ENCODE measurements at regions not wholly inside any gene's neighbourhood (a gene's known extent, or its start where the extent isn't known, plus 50 kb on each side); places are given as distances from the start of the nearest gene placed in this dataset.

- DNase-seq = no peak
- Histone ChIP-seq H3K4me3 (no peak overlapping the region), H3K27me3 (replicated peaks in 1 of 7) (no peaks in the 10 kb centered on the region), H3K36me3 (no peaks in the 10 kb centered on the region), H3K9me3 (no peaks in the 10 kb centered on the region), H3K27ac (no peak overlapping the region), H3K4me1 (peaks cover 7 to 35% (median 13%) of the 10 kb centered on the region in 6 donors)
- intact Hi-C loops (cut with DNase I; ENCODE audit: low total_unique reads) = no loop called here
- TF ChIP-seq POLR2A (IDR thresholded peaks at IDR 0.05) = no peak
- no peak for TF ChIP-seq CTCF (IDR thresholded peaks at IDR 0.05 in 8 of 11, conservative IDR thresholded peaks at IDR 0.05 in 3 of 11)
- no peak for TF ChIP-seq POLR2AphosphoS5 (IDR thresholded peaks at IDR 0.05)
Measured at GRCh38 chr13:50690006-50690405, 153.5 kb downstream of the DLEU7 start.

GRCh38 chr13:50691176-50691680 lies 152.3 kb downstream of the DLEU7 start:
- intact Hi-C loops (cut with DNase I; ENCODE audit: low total_unique reads) = no loop called here
- 56 to 79% (median 72%) methylated on average over 3 of the region's 3 CpGs for WGBS, 5 donors
- no peak for DNase-seq
- no peak for TF ChIP-seq POLR2A (IDR thresholded peaks at IDR 0.05)
- TF ChIP-seq CTCF (IDR thresholded peaks at IDR 0.05 in 8 of 11, conservative IDR thresholded peaks at IDR 0.05 in 3 of 11) = no peak
- no peak for TF ChIP-seq POLR2AphosphoS5 (IDR thresholded peaks at IDR 0.05)
- Histone ChIP-seq H3K4me3 (no peak overlapping the region), H3K36me3 (no peaks in the 10 kb centered on the region), H3K9me3 (no peaks in the 10 kb centered on the region), H3K4me1 (peaks cover 0 to 23% (median 3%) of the 10 kb centered on the region in 6 donors), H3K27ac (peak overlapping the region in 5 of 8 donors; percentile 0 to 63 (median 3)), H3K27me3 (replicated peaks in 1 of 7) (no peaks in the 10 kb centered on the region)

- H3K4me3 ChIP-seq = no peak overlapping the region
- H3K4me1 ChIP-seq = peaks cover 0 to 18% (median 3%) of the 10 kb centered on the region in 6 donors
- H3K36me3 ChIP-seq = no peaks in the 10 kb centered on the region
- H3K27me3 ChIP-seq (replicated peaks in 1 of 7) = no peaks in the 10 kb centered on the region
- no peak for TF ChIP-seq POLR2A (IDR thresholded peaks at IDR 0.05)
- TF ChIP-seq POLR2AphosphoS5 (IDR thresholded peaks at IDR 0.05) = no peak
- no peak for TF ChIP-seq CTCF (IDR thresholded peaks at IDR 0.05 in 8 of 11, conservative IDR thresholded peaks at IDR 0.05 in 3 of 11)
- no peaks in the 10 kb centered on the region for H3K9me3 ChIP-seq
- peak overlapping the region in 4 of 8 donors; percentile 0 to 63 (median 14) for H3K27ac ChIP-seq
- WGBS, 5 donors = 67 to 86% (median 78%) methylated on average over 7 of the region's 7 CpGs
- no peak for DNase-seq
- intact Hi-C loops (cut with DNase I; ENCODE audit: low total_unique reads) = no loop called here
Measured at GRCh38 chr13:50691681-50692263, 151.7 kb downstream of the DLEU7 start.

- TF ChIP-seq POLR2A (IDR thresholded peaks at IDR 0.05) (no peak), CTCF (IDR thresholded peaks at IDR 0.05 in 8 of 11, conservative IDR thresholded peaks at IDR 0.05 in 3 of 11) (no peak), POLR2AphosphoS5 (IDR thresholded peaks at IDR 0.05) (no peak)
- H3K9me3 ChIP-seq = no peaks in the 10 kb centered on the region
- H3K36me3 ChIP-seq = no peaks in the 10 kb centered on the region
- no peak overlapping the region for H3K4me3 ChIP-seq
- H3K4me1 ChIP-seq = peaks cover 0 to 17% (median 3%) of the 10 kb centered on the region in 6 donors
- no peak overlapping the region for H3K27ac ChIP-seq
- no peaks in the 10 kb centered on the region for H3K27me3 ChIP-seq (replicated peaks in 1 of 7)
- DNase-seq = no peak
- intact Hi-C loops (cut with DNase I; ENCODE audit: low total_unique reads) = no loop called here
Measured at GRCh38 chr13:50692396-50692915, 151.0 kb downstream of the DLEU7 start.
